HG02642 (cell line): ENCODE measurements at regions not wholly inside any gene's neighbourhood (a gene's known extent, or its start where the extent isn't known, plus 50 kb on each side); places are given as distances from the start of the nearest gene placed in this dataset.
"Not testable (repeated sequence)": the region's sequence is repeated elsewhere in the genome, so short reads cannot be mapped to it uniquely, and the experiment has no call there.

Source experiments
- ATAC-seq: cut with Tn5 transposase; IDR thresholded peaks from one replicate; pipeline ENCODE4 v1.9.1; 2021; ENCODE audit warnings: mild to moderate bottlenecking; ENCODE audit not compliant: unreplicated experiment, poor library complexity

- ATAC-seq, result not testable (repeated sequence)
These were observed 436.4 kb downstream of the RBFOX1 start for GRCh38 chr16:7769091-7769490.

- no peak for ATAC-seq
These were observed 432.5 kb downstream of the RBFOX1 start for GRCh38 chr16:7765079-7765550.

- ATAC-seq, result no peak
These were observed 430.5 kb downstream of the RBFOX1 start for GRCh38 chr16:7763111-7763510.
